Stomach smooth muscle (tissue), 2 donors: ENCODE measurements at regions not wholly inside any gene's neighbourhood (a gene's known extent, or its start where the extent isn't known, plus 50 kb on each side); places are given as distances from the start of the nearest gene placed in this dataset.
"Not testable (repeated sequence)": the region's sequence is repeated elsewhere in the genome, so short reads cannot be mapped to it uniquely, and the experiment has no call there.

ENCODE experiments used
- H3K27ac ChIP-seq: one replicate; pipeline ENCODE4 v1.7.0; 2013; ENCODE audit warnings: mild to moderate bottlenecking, low read length, inconsistent platforms
- H3K27me3 ChIP-seq, 2 donors: one replicate each; pipeline ENCODE4 v1.7.0; 2013; ENCODE audit warnings: low read length in 2 of 2; ENCODE audit not compliant: insufficient read depth in 2 of 2, control insufficient read depth in 1 of 2
- H3K36me3 ChIP-seq, 2 donors: one replicate each; pipeline ENCODE4 v1.7.0; 2013; ENCODE audit warnings: low read length in 2 of 2; ENCODE audit not compliant: control insufficient read depth in 2 of 2, insufficient read depth in 2 of 2
- H3K4me1 ChIP-seq: one replicate; pipeline ENCODE4 v1.7.0; 2013; ENCODE audit warnings: low read length; ENCODE audit not compliant: control insufficient read depth, insufficient read depth
- H3K4me3 ChIP-seq, 2 donors: one replicate each; pipeline ENCODE4 v1.7.0; 2013; ENCODE audit warnings: low read length in 2 of 2
- H3K9ac ChIP-seq, 2 donors: one replicate each; pipeline ENCODE4 v1.7.0; 2013; ENCODE audit warnings: low read length in 2 of 2, mild to moderate bottlenecking in 1 of 2
- H3K9me3 ChIP-seq, 2 donors: one replicate each; pipeline ENCODE4 v1.7.0; 2013; ENCODE audit warnings: low read length in 2 of 2; ENCODE audit not compliant: control insufficient read depth in 2 of 2
- donor health status: healthy.
- donor health status: Pancreatic carcinoma.

DNA sequence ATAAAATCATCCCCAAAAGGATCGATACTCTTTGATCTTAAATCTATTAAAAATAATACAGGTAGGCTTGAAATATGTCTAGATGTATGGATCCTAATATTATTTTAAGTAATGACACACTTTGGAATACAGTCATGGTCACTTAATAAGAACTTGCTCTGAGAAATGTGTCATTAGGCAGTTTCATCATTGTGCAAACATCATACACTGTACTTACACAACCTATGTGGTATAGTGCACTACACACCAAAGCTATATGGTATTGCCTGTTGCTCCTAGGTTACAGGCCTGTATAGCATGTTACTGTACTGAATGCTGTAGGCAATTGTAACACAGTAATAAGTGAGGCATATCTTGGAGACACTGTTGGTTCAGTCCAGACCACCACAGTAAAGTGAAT lies 307.1 kb downstream of the RAP2B start:
- Histone ChIP-seq H3K9me3 (no peaks in the 10 kb centered on the region), H3K4me3 (no peak overlapping the region), H3K27ac (no peak overlapping the region), H3K36me3 (no peaks in the 10 kb centered on the region), H3K27me3 (no peaks in the 10 kb centered on the region), H3K9ac (no peak overlapping the region), H3K4me1 (no peaks in the 10 kb centered on the region)

DNA sequence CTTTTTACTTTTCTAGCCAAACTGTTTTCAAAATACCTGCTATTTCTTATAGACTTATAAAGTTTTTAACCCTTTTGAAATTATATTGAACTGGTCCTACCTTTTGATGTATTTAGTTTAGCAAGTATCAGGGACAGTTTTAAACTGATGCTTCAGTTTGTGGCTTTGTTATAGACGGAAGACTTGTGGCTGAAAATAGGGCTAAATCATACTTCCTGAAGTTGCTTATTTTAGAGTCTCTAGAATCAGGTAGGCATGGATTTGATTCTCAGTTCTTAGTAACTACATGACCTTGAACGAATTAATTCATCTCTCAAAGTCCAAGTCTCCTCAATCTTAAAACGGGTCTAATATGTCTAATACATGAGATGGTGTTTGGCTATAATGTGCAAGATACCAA lies 322.8 kb downstream of the RAP2B start:
- H3K27me3 ChIP-seq, result no peaks in the 10 kb centered on the region
- no peak overlapping the region for H3K27ac ChIP-seq
- no peaks in the 10 kb centered on the region for H3K4me1 ChIP-seq
- no peaks in the 10 kb centered on the region for H3K36me3 ChIP-seq
- H3K4me3 ChIP-seq, result no peak overlapping the region
- H3K9me3 ChIP-seq, result no peaks in the 10 kb centered on the region
- H3K9ac ChIP-seq, result no peak overlapping the region

DNA sequence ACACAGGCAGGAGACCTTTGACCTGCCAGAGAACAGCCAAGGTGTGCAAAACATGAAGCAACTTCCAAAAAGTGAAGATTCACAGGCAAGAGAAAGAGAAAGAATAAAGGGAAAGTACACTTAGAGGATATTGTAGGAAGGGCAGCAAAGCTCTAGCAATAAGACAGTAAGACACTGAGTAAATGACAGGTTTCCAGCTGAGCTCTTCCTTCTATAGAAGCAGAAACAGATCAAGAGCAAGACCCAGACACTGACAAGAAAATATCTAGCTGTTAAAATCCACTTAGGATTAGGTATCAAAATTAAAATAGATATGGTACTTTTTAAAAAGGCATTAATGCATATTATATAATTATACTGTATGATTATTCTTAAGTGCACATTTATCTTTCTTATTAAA lies 333.4 kb downstream of the RAP2B start:
- Histone ChIP-seq H3K36me3 (no peaks in the 10 kb centered on the region), H3K9me3 (no peaks in the 10 kb centered on the region), H3K4me3 (no peak overlapping the region), H3K27me3 (no peaks in the 10 kb centered on the region), H3K9ac (no peak overlapping the region), H3K27ac (no peak overlapping the region), H3K4me1 (no peaks in the 10 kb centered on the region)

DNA sequence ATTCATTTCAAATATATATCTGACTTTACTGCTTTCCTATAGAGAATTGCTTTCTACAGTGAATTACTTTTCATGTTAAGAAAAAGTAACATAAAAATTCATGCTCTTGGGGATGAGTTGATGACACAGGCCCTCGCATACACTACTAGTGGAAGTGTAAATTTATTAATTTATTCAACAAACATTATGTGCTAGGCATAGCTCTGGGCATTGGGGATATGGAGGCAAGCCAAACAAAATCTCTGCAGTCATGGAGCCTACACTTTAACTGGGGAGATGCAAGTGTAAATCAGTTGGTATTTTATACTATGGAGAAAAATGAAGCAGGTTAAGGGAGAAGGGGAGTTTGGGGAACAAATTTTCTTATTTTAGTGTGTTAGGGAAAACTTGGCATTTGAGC lies 340.7 kb downstream of the RAP2B start:
- Histone ChIP-seq H3K9me3 (no peaks in the 10 kb centered on the region), H3K36me3 (no peaks in the 10 kb centered on the region), H3K27ac (no peak overlapping the region), H3K4me1 (no peaks in the 10 kb centered on the region), H3K27me3 (no peaks in the 10 kb centered on the region), H3K4me3 (no peak overlapping the region), H3K9ac (no peak overlapping the region)

DNA sequence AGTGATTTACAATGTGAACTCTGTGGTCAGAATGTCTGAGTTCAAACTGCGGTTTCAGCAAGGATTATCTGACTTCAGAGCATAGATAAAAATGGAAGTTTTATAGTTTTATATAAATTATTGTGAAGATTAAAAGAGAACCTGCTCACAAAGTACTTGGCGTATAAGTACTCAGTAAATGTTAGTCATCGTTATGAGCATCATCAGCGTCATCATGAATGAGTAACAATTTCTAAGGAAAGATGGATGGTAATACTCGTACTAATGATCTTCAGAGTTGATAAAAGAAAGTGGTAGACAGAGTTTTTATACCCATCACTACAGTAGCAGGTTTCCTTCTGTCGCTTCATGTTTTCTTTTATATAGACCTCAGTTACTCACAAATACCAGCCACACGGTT lies 341.8 kb downstream of the RAP2B start:
- no peaks in the 10 kb centered on the region for H3K36me3 ChIP-seq
- H3K9me3 ChIP-seq, result no peaks in the 10 kb centered on the region
- H3K27me3 ChIP-seq, result no peaks in the 10 kb centered on the region
- H3K27ac ChIP-seq, result no peak overlapping the region
- H3K4me3 ChIP-seq, result no peak overlapping the region
- no peak overlapping the region for H3K9ac ChIP-seq
- no peaks in the 10 kb centered on the region for H3K4me1 ChIP-seq

DNA sequence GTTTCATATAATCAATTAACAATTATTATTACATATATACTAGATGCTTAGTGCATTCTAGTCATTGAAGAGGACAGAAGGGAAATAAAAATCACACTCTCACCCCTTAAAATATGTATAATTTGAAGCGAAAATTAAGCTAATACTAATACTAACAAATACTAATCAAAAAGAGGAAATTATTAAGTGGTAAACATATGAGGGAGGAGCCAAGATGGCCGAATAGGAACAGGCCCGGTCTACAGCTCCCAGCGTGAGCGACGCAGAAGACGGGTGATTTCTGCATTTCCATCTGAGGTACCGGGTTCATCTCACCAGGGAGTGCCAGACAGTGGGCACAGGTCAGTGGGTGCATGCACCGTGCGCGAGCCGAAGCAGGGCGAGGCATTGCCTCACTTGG lies 344.2 kb downstream of the RAP2B start:
- H3K27ac ChIP-seq, H3K36me3 ChIP-seq, H3K27me3 ChIP-seq, H3K9ac ChIP-seq, H3K4me1 ChIP-seq, H3K9me3 ChIP-seq, H3K4me3 ChIP-seq: not testable (repeated sequence)

DNA sequence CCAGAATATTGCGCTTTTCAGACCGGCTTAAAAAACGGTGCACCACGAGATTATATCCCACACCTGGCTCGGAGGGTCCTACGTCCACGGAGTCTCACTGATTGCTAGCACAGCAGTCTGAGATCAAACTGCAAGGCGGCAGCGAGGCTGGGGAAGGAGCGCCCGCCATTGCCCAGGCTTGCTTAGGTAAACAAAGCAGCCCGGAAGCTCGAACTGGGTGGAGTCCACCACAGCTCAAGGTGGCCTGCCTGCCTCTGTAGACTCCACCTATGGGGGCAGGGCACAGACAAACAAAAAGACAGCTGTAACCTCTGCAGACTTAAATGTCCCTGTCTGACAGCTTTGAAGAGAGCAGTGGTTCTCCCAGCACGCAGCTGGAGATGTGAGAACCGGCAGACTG lies 344.7 kb downstream of the RAP2B start:
- H3K9ac ChIP-seq, H3K4me1 ChIP-seq, H3K27ac ChIP-seq: not testable (repeated sequence)

DNA sequence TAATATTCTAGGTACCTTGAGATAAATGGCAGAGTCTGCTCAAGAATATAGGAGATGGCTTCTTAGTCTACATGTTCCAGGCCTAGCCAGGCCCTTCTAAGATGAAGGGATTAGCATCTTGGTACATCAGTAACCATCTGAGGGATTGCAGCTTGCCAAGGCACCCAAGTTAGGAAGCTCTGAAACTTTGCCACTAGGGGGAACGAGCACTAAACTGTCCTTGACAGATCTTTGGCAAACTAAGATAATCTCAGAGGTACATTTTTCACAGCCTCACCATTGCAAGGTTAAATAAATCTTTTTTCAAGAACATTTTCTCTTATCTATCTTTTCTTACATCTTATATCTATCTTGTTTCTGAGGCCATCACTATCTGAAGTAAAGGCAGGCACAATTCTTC lies 351.2 kb downstream of the RAP2B start:
- Histone ChIP-seq H3K27ac (no peak overlapping the region), H3K9me3 (no peaks in the 10 kb centered on the region), H3K27me3 (no peaks in the 10 kb centered on the region), H3K36me3 (no peaks in the 10 kb centered on the region), H3K4me3 (no peak overlapping the region), H3K4me1 (no peaks in the 10 kb centered on the region), H3K9ac (no peak overlapping the region)

More for the DNA sequence above, 344.7 kb downstream of the RAP2B start:
- H3K36me3 ChIP-seq, H3K9me3 ChIP-seq, H3K4me3 ChIP-seq, H3K27me3 ChIP-seq: not testable (repeated sequence)

DNA sequence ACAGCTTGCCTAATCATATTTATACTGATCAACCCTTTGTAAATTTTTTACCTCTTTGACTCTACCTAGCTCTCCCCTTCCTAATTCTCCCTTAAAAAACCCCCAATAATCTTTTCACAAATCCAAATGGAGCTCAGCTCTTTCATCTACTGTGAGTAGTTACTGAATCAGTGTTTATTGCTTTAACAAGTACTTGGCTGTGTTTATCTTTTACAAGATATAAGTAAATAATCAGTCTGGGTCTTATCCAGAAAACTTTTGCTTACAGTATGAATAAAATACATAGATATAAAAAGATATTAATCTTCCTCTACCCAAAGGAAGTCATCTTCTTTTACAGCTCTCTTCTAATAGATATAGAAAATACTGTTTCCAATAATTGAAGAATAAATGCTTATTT lies 366.4 kb downstream of the RAP2B start:
- Histone ChIP-seq H3K4me3 (no peak overlapping the region), H3K27ac (no peak overlapping the region), H3K4me1 (no peaks in the 10 kb centered on the region), H3K9ac (no peak overlapping the region), H3K36me3 (no peaks in the 10 kb centered on the region), H3K27me3 (no peaks in the 10 kb centered on the region), H3K9me3 (peaks cover 2 to 3% of the 10 kb centered on the region in 2 donors)

DNA sequence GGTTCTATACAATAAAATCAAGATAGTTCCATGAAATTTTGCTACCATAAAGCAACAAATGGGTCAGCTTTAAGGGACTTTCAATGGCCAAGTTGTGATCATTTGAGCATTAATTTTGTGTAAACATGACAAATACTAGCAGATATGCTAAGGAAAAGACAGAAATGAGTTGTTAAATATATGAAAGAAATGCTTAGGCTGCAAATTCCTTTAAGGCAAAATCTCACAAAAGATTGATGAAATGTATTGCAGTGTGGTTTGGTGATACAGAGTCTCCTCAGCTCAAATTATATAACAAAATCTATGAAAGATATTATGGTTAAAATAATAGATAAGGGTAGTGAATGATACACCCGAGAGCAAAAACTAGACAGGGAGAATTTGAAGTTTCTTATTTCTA lies 377.2 kb downstream of the RAP2B start:
- H3K27ac ChIP-seq, result no peak overlapping the region
- no peak overlapping the region for H3K4me3 ChIP-seq
- H3K27me3 ChIP-seq, result no peaks in the 10 kb centered on the region
- H3K9me3 ChIP-seq, result no peaks in the 10 kb centered on the region
- no peak overlapping the region for H3K9ac ChIP-seq
- H3K4me1 ChIP-seq, result no peaks in the 10 kb centered on the region
- H3K36me3 ChIP-seq, result no peaks in the 10 kb centered on the region

DNA sequence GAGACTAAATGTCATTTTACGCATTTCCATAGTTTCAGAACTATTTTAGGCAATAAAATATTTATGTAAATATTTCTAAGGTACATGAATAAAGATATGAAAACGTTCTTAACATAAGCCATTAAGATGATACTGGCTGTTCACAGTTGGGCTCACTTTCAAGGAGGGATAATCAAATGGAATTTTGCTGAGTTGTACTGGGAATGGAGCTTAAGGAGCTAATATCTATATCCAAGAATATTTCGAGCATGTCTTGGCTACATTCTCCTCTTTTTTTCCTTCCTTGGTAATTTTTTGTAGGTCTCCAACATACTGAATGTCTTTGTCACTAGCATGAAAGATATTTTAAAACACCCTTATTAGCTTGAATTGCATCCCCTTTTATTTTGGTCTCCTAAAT lies 383.4 kb downstream of the RAP2B start:
- Histone ChIP-seq H3K27me3 (no peaks in the 10 kb centered on the region), H3K4me3 (no peak overlapping the region), H3K9ac (no peak overlapping the region), H3K36me3 (no peaks in the 10 kb centered on the region), H3K4me1 (no peaks in the 10 kb centered on the region), H3K9me3 (no peaks in the 10 kb centered on the region), H3K27ac (no peak overlapping the region)

DNA sequence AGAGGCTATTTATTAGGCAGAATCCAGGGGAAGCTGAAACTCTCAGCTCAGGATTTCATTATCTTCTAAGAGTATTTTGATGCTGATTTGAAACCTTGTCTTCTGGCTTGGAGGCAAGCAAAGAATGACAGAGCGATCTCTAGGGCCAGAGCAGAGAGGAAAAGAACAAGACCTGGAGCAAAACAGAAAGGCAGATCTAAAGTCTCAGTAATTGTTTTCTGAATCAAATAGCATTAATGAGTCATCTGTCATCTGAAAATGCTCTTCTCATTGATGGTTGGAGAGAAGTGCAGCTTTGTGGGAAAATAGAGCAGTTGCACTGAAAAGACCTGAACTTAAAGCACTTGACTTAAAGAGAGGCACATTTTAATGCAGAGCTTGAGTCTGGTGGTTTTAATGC lies 385.9 kb downstream of the RAP2B start:
- Histone ChIP-seq H3K4me1 (no peaks in the 10 kb centered on the region), H3K27me3 (no peaks in the 10 kb centered on the region), H3K9ac (no peak overlapping the region), H3K9me3 (no peaks in the 10 kb centered on the region), H3K36me3 (no peaks in the 10 kb centered on the region), H3K4me3 (no peak overlapping the region), H3K27ac (no peak overlapping the region)
